ENCODE measurements at regions not wholly inside any gene's neighbourhood (a gene's known extent, or its start where the extent isn't known, plus 50 kb on each side); places are given as distances from the start of the nearest gene placed in this dataset.

GRCh38 chr2:22694300-22694699, 690.7 kb upstream of the KLHL29 start:
- H3K27me3 ChIP-seq (ENCODE audit: control insufficient read depth, low read length): no peaks in the 10 kb centered on the region
- H3K27ac ChIP-seq (ENCODE audit: low read depth, low read length): no peak overlapping the region
- H3K79me2 ChIP-seq (ENCODE audit: control insufficient read depth, low read length): no peaks in the 10 kb centered on the region
- H3K4me1 ChIP-seq (ENCODE audit: control insufficient read depth, low read length): no peaks in the 10 kb centered on the region
- TF ChIP-seq, protein P1, sequence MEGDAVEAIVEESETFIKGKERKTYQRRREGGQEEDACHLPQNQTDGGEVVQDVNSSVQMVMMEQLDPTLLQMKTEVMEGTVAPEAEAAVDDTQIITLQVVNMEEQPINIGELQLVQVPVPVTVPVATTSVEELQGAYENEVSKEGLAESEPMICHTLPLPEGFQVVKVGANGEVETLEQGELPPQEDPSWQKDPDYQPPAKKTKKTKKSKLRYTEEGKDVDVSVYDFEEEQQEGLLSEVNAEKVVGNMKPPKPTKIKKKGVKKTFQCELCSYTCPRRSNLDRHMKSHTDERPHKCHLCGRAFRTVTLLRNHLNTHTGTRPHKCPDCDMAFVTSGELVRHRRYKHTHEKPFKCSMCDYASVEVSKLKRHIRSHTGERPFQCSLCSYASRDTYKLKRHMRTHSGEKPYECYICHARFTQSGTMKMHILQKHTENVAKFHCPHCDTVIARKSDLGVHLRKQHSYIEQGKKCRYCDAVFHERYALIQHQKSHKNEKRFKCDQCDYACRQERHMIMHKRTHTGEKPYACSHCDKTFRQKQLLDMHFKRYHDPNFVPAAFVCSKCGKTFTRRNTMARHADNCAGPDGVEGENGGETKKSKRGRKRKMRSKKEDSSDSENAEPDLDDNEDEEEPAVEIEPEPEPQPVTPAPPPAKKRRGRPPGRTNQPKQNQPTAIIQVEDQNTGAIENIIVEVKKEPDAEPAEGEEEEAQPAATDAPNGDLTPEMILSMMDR (IDR thresholded peaks at IDR 0.05; ENCODE audit: low read depth, low read length, poor library complexity, severe bottlenecking): no peak
- TF ChIP-seq EZH2phosphoT487 (IDR thresholded peaks at IDR 0.05; ENCODE audit: borderline replicate concordance, low read length): no peak
- H3K9me3 ChIP-seq (ENCODE audit: control insufficient read depth, insufficient read depth, low read length): no peaks in the 10 kb centered on the region
- no peaks in the 10 kb centered on the region for H3K9me2 ChIP-seq (replicated peaks; ENCODE audit: control insufficient read depth, low read length)
- H3K4me3 ChIP-seq (ENCODE audit: low read length): no peak overlapping the region
- H3K4me2 ChIP-seq (ENCODE audit: low read length): no peak overlapping the region
- H3F3A ChIP-seq (ENCODE audit: control insufficient read depth, insufficient read depth): no peaks in the 10 kb centered on the region
- H3K36me3 ChIP-seq (ENCODE audit: control insufficient read depth, low read length): no peaks in the 10 kb centered on the region
- no peaks in the 10 kb centered on the region for H4K20me1 ChIP-seq (ENCODE audit: control insufficient read depth, insufficient read depth, low read depth, low read length)

DNA sequence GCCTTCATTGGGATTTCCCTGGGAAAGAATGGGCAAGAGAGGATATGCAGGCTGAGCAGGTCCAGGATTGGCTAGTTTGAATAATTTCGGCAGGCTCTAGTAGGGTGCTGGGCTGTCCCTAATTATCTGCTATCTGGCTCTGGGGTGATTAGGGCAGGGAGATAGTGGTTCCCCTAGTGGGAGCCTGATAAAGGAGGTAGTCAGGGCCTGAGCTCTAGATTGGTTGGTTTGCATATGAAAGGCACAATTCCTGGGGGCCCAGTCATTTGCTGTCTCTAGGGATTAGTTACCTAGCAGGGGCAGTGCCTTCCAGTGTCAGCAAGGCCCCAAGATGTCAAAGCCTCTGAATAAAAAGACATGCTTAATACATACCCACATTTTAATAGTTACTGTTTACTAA, 690.1 kb upstream of the KLHL29 start:
- Histone ChIP-seq H4K20me1 (ENCODE audit: control insufficient read depth, insufficient read depth, low read depth, low read length) (no peaks in the 10 kb centered on the region), H3K4me3 (ENCODE audit: low read length) (no peak overlapping the region), H3K79me2 (ENCODE audit: control insufficient read depth, low read length) (no peaks in the 10 kb centered on the region), H3K36me3 (ENCODE audit: control insufficient read depth, low read length) (no peaks in the 10 kb centered on the region), H3K9me2 (replicated peaks; ENCODE audit: control insufficient read depth, low read length) (no peaks in the 10 kb centered on the region), H3K9me3 (ENCODE audit: control insufficient read depth, insufficient read depth, low read length) (no peaks in the 10 kb centered on the region), H3F3A (ENCODE audit: control insufficient read depth, insufficient read depth) (no peaks in the 10 kb centered on the region), H3K27ac (ENCODE audit: low read depth, low read length) (no peak overlapping the region), H3K4me2 (ENCODE audit: low read length) (no peak overlapping the region), H3K4me1 (ENCODE audit: control insufficient read depth, low read length) (no peaks in the 10 kb centered on the region), H3K27me3 (ENCODE audit: control insufficient read depth, low read length) (no peaks in the 10 kb centered on the region)
- TF ChIP-seq EZH2phosphoT487 (IDR thresholded peaks at IDR 0.05; ENCODE audit: borderline replicate concordance, low read length): no peak
- TF ChIP-seq, protein P1 (IDR thresholded peaks at IDR 0.05; ENCODE audit: low read depth, low read length, poor library complexity, severe bottlenecking): no peak

DNA sequence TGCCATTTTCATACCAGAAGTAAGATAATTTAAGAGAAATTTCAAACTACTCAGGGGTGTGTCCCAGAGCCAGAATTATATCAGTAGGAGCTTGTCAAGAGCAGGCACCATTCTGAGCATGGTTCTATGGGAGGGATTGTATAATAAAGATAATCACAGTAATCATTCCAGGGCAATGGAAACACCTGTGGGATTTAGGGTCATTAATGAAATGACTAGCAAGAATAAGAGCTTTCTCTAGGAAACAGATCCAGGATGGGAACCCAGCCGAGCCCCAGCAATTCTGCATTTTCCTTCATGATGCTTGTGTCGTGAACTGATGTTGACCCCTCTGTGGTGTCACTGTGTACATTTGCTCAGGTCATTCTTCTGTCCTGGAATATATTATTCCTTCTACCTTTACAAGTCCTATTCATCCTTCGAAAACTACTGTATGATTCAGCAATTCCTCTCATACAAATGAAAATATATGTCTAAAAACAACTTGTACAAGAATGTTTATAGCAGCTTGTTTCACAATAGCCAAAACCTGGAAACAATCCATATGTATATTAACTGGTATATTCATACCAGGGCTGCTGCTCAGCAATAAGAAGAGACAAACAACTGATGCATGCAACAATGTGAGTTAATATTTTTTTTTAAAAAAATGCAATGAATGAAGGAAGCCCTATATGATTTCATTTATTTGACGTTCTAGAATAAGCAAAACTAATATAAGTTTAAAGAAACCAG, 687.8 kb upstream of the KLHL29 start:
- Histone ChIP-seq H3K4me3 (ENCODE audit: low read length) (no peak overlapping the region), H3K9me2 (replicated peaks; ENCODE audit: control insufficient read depth, low read length) (no peaks in the 10 kb centered on the region), H3K79me2 (ENCODE audit: control insufficient read depth, low read length) (no peaks in the 10 kb centered on the region), H3K27me3 (ENCODE audit: control insufficient read depth, low read length) (no peaks in the 10 kb centered on the region), H4K20me1 (ENCODE audit: control insufficient read depth, insufficient read depth, low read depth, low read length) (no peaks in the 10 kb centered on the region), H3K9me3 (ENCODE audit: control insufficient read depth, insufficient read depth, low read length) (no peaks in the 10 kb centered on the region), H3F3A (ENCODE audit: control insufficient read depth, insufficient read depth) (no peaks in the 10 kb centered on the region), H3K4me2 (ENCODE audit: low read length) (no peak overlapping the region), H3K27ac (ENCODE audit: low read depth, low read length) (no peak overlapping the region), H3K4me1 (ENCODE audit: control insufficient read depth, low read length) (no peaks in the 10 kb centered on the region), H3K36me3 (ENCODE audit: control insufficient read depth, low read length) (no peaks in the 10 kb centered on the region)
- TF ChIP-seq, protein P1 (IDR thresholded peaks at IDR 0.05; ENCODE audit: low read depth, low read length, poor library complexity, severe bottlenecking): no peak
- no peak for TF ChIP-seq EZH2phosphoT487 (IDR thresholded peaks at IDR 0.05; ENCODE audit: borderline replicate concordance, low read length)
